ENCODE measurements at regions not wholly inside any gene's neighbourhood (a gene's known extent, or its start where the extent isn't known, plus 50 kb on each side); places are given as distances from the start of the nearest gene placed in this dataset.
A peak's percentile ranks its signal among the peaks of the same experiment; 100 is the strongest.

DNA sequence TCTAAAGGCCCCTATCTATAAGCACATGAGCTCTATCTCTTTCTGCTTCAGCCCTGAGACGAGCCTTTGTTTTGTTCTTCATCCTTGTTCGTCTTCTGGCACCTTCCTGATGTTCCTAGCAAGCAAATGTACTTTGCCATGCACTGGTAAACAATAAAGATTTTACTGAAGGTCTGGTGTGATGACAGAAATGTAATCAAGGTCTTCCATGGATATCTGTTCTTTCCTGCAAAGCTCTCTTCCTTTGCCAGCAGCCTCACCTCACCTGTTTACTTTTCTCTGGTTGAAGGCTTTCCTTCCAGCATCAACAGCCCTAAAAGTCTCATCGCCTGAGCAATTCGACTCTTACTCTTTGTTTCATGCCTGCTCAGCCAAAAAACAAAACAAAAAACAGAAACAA, 330.3 kb downstream of the PCNX1 start:
- Mint-ChIP-seq H3K27ac (peak overlapping the region; percentile 89), H3K9me3 (no peaks in the 10 kb centered on the region), H3K27me3 (ENCODE audit: low read depth, poor library complexity) (peaks cover 3% of the 10 kb centered on the region), H3K4me1 (peaks cover 25% of the 10 kb centered on the region), H3K4me3 (peak overlapping the region; percentile 16), H3K36me3 (ENCODE audit: low read depth) (no peaks in the 10 kb centered on the region)
- no peak for TF ChIP-seq CTCF (IDR thresholded peaks at IDR 0.05)
- no peak for DNase-seq

DNA sequence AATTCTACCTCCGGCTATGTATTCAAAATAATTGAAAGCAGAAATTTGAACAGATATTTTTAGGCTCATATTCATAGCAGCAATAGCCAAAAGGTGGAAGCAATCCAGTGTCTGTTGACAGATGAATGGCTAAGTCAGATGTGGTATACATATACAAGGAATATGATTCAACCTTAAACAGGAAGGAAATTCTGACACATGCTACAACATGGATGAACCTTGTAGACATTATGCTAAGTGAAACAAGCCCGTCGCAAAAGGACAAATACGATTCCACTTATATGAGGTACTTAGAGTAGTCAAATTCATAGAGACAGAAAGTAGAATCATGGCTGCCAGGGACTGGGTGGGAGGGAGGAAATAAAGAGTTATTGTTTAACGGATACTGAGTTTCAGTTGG, 331.6 kb downstream of the PCNX1 start:
- Mint-ChIP-seq H3K4me1 (peaks cover 20% of the 10 kb centered on the region), H3K36me3 (ENCODE audit: low read depth) (no peaks in the 10 kb centered on the region), H3K27me3 (ENCODE audit: low read depth, poor library complexity) (peaks cover 7% of the 10 kb centered on the region), H3K27ac (no peak overlapping the region), H3K4me3 (no peak overlapping the region), H3K9me3 (no peaks in the 10 kb centered on the region)
- no peak for DNase-seq
- no peak for TF ChIP-seq CTCF (IDR thresholded peaks at IDR 0.05)

GRCh38 chr14:71240171-71240570, 332.9 kb downstream of the PCNX1 start:
- peaks cover 7% of the 10 kb centered on the region for H3K27me3 Mint-ChIP-seq (ENCODE audit: low read depth, poor library complexity)
- no peak for TF ChIP-seq CTCF (IDR thresholded peaks at IDR 0.05)
- no peaks in the 10 kb centered on the region for H3K9me3 Mint-ChIP-seq
- peak overlapping the region; percentile 88 for H3K27ac Mint-ChIP-seq
- peaks cover 20% of the 10 kb centered on the region for H3K4me1 Mint-ChIP-seq
- no peak overlapping the region for H3K4me3 Mint-ChIP-seq
- no peak for DNase-seq
- no peaks in the 10 kb centered on the region for H3K36me3 Mint-ChIP-seq (ENCODE audit: low read depth)

DNA sequence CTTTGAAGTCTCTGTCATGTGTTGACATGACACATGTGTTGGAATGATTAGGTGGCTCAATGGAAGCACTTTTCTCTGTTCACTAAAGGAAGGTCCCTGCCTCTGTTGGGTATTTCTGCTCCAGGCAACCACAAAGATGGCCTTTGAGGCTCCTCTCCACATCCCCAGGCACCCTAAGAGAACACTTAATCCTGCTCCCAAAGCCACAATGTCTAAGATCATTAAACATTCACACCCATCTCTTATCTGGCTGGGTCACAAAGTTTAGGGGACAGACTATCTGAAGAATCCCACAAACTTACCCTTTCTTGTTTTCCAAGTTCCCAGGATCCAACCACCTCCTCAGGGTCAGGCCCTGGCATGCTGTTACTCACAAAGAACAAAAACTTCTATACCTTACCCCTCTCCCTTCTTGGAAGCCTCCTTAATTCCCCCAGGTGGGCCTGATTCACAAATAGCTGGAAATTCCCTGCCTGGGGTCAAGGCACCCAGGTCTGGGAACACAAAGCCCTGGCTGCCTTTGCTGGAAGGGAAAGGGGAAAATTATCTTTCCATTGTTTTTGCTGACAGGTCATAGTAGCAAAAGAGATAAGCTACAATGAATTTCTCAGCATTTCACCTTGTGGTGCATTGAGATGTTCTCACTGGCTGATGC, 333.7 kb downstream of the PCNX1 start:
- H3K4me1 Mint-ChIP-seq, result peaks cover 16% of the 10 kb centered on the region
- H3K4me3 Mint-ChIP-seq, result no peak overlapping the region
- no peak overlapping the region for H3K27ac Mint-ChIP-seq
- peaks cover 7% of the 10 kb centered on the region for H3K27me3 Mint-ChIP-seq (ENCODE audit: low read depth, poor library complexity)
- H3K9me3 Mint-ChIP-seq, result peaks cover 4% of the 10 kb centered on the region
- no peaks in the 10 kb centered on the region for H3K36me3 Mint-ChIP-seq (ENCODE audit: low read depth)
- no peak for TF ChIP-seq CTCF (IDR thresholded peaks at IDR 0.05)
- DNase-seq, result no peak

DNA sequence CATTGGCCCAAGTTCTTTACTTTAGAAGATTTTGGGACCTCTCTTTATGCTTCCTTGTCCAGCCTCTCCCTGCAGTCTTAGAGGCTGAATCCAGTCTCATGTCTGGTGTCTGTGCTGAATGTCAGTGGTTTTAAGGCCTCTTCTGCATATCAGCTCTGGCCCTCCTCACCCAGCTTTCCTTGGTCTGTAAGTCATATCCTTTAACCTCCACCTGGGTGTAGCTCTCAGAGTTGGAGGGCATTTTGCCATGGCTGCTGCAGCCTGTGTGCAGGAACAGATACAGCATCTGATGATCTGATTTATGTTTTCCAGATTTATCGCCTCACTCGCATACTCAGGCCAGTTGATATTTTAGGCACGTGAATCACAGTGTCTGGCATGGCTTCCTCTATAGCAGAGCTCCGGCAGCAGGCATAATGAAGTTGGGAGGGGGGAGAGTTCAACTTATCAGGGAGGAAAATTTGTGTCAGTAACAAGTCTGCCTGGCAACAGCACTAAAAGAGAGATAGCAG, 335.0 kb downstream of the PCNX1 start:
- H3K27ac Mint-ChIP-seq, result peak overlapping the region; percentile 23
- no peak for DNase-seq
- no peak overlapping the region for H3K4me3 Mint-ChIP-seq
- peaks cover 8% of the 10 kb centered on the region for H3K4me1 Mint-ChIP-seq
- no peak for TF ChIP-seq CTCF (IDR thresholded peaks at IDR 0.05)
- peaks cover 16% of the 10 kb centered on the region for H3K9me3 Mint-ChIP-seq
- no peaks in the 10 kb centered on the region for H3K36me3 Mint-ChIP-seq (ENCODE audit: low read depth)
- H3K27me3 Mint-ChIP-seq (ENCODE audit: low read depth, poor library complexity), result peaks cover 7% of the 10 kb centered on the region

DNA sequence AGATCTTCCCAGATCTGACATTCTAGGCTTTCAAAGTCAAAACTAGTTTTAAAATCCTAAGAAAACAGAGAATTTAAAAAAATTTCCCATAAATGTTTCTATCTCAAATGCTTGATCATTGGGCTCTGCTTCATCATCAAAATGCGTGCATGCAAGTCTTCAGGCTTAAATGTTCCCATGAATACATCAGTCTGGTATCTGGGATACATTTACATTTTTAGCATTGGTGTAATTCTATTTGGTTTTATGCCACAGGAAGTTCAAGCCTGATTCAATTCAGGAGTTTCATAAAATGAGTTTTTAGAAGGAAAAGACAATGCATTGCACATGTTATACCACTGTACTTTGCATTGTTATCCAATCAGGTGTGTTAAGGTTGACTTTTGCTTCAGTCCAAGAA, 336.4 kb downstream of the PCNX1 start:
- no peak for TF ChIP-seq CTCF (IDR thresholded peaks at IDR 0.05)
- Mint-ChIP-seq H3K9me3 (peaks cover 28% of the 10 kb centered on the region), H3K27me3 (ENCODE audit: low read depth, poor library complexity) (peaks cover 12% of the 10 kb centered on the region), H3K4me1 (no peaks in the 10 kb centered on the region), H3K27ac (no peak overlapping the region), H3K36me3 (ENCODE audit: low read depth) (no peaks in the 10 kb centered on the region), H3K4me3 (no peak overlapping the region)
- no peak for DNase-seq
